ENCODE measurements at regions not wholly inside any gene's neighbourhood (a gene's known extent, or its start where the extent isn't known, plus 50 kb on each side); places are given as distances from the start of the nearest gene placed in this dataset.
A peak's percentile ranks its signal among the peaks of the same experiment; 100 is the strongest.

- no peak for TF ChIP-seq CTCF (conservative IDR thresholded peaks at IDR 0.05)
- TF ChIP-seq ZFX (IDR thresholded peaks at IDR 0.05) = no peak
- H3K27ac ChIP-seq = no peak overlapping the region
Observed at GRCh38 chr16:13528691-13529090, 391.3 kb upstream of the ERCC4 start.

- no peak for TF ChIP-seq CTCF (conservative IDR thresholded peaks at IDR 0.05)
- no peak for TF ChIP-seq ZFX (IDR thresholded peaks at IDR 0.05)
Observed at GRCh38 chr16:13529193-13529982, 390.6 kb upstream of the ERCC4 start.

GRCh38 chr16:13540771-13541170 lies 379.2 kb upstream of the ERCC4 start:
- TF ChIP-seq ZFX (IDR thresholded peaks at IDR 0.05) (no peak), CTCF (conservative IDR thresholded peaks at IDR 0.05) (no peak)
- H3K27ac ChIP-seq = no peak overlapping the region

More at GRCh38 chr16:13529193-13529982, 390.6 kb upstream of the ERCC4 start:
- no peak overlapping the region for H3K27ac ChIP-seq

- 0 out of 2 replicates have a peak, but pooled peaks have one; percentile 6 for TF ChIP-seq CTCF (conservative IDR thresholded peaks at IDR 0.05)
- TF ChIP-seq ZFX (IDR thresholded peaks at IDR 0.05) = no peak
- H3K27ac ChIP-seq = no peak overlapping the region
Observed at GRCh38 chr16:13542284-13542683, 377.7 kb upstream of the ERCC4 start.

GRCh38 chr16:13543850-13544249 lies 376.1 kb upstream of the ERCC4 start:
- no peak for TF ChIP-seq CTCF (conservative IDR thresholded peaks at IDR 0.05)
- no peak for TF ChIP-seq ZFX (IDR thresholded peaks at IDR 0.05)
- no peak overlapping the region for H3K27ac ChIP-seq

- TF ChIP-seq CTCF (conservative IDR thresholded peaks at IDR 0.05) (no peak), ZFX (IDR thresholded peaks at IDR 0.05) (no peak)
- no peak overlapping the region for H3K27ac ChIP-seq
Observed at GRCh38 chr16:13545271-13545670, 374.7 kb upstream of the ERCC4 start.

- no peak overlapping the region for H3K27ac ChIP-seq
- TF ChIP-seq ZFX (IDR thresholded peaks at IDR 0.05) (no peak), CTCF (conservative IDR thresholded peaks at IDR 0.05) (no peak)
Observed at GRCh38 chr16:13550254-13550653, 369.7 kb upstream of the ERCC4 start.
